Endothelial cell of umbilical vein (primary cell): ENCODE measurements at regions not wholly inside any gene's neighbourhood (a gene's known extent, or its start where the extent isn't known, plus 50 kb on each side); places are given as distances from the start of the nearest gene placed in this dataset.

Source experiments
- BruUV-seq: library from RNA; stranded (reverse); fragments of 400-500 nt; replicated peaks from 2 replicates; lab custom pipeline; 2021; lab: Mats Ljungman, UMichigan
- CTCF ChIA-PET: fragments of 300-600, 350-600 bp; sonication (Branson Sonifier 250); formaldehyde crosslinking; loops from one replicate; lab custom pipeline; 2021; ENCODE audit warnings: antibody characterized with exemption, inconsistent platforms; lab: Charles Lee
- POLR2A ChIA-PET: fragments of 300-600, 350-600 bp; sonication (Branson Sonifier 250); formaldehyde crosslinking; loops from one replicate; lab custom pipeline; 2021; ENCODE audit warnings: antibody characterized with exemption, inconsistent platforms; lab: Charles Lee
- DNase-seq: peaks from one replicate; pipeline ENCODE4 v3.0.0-alpha.2; 2011; ENCODE audit warnings: low read depth, low spot score
- FAIRE-seq: peaks from 2 replicates; lab custom pipeline; 2011; peaks lifted over from hg19 to GRCh38; lab: Jason Lieb, UNC
- H2AFZ ChIP-seq: 2 replicates; pipeline ENCODE4 v1.6.0; 2012; ENCODE audit warnings: low read depth, low read length, control low read depth, inconsistent platforms
- H3K27ac ChIP-seq: 2 replicates; pipeline ENCODE4 v1.5.1; 2011; ENCODE audit warnings: low read depth, mild to moderate bottlenecking, control low read depth, low read length, moderate library complexity; ENCODE audit not compliant: insufficient read depth
- H3K27me3 ChIP-seq, 2 experiments: 2 replicates each; pipeline versions ENCODE4 v1.6.0 to v1.6.1; 2011; ENCODE audit warnings: low read length in 2 of 2, mixed read lengths in 1 of 2; ENCODE audit not compliant: control insufficient read depth in 2 of 2, insufficient read depth in 2 of 2
- H3K36me3 ChIP-seq, 2 experiments: 2 replicates in 1 of 2; 3 replicates in 1 of 2; pipeline ENCODE4 v1.5.1; 2011; ENCODE audit warnings: low read length in 2 of 2, mild to moderate bottlenecking in 1 of 2, moderate library complexity in 1 of 2; ENCODE audit not compliant: control insufficient read depth in 2 of 2, insufficient read depth in 2 of 2; ENCODE audit errors: extremely low read depth in 1 of 2
- H3K4me1 ChIP-seq: 3 replicates; pipeline ENCODE4 v1.5.1; 2011; ENCODE audit warnings: mild to moderate bottlenecking, low read length; ENCODE audit not compliant: control insufficient read depth, insufficient read depth; ENCODE audit errors: extremely low read depth
- H3K4me2 ChIP-seq: 2 replicates; pipeline ENCODE4 v1.6.1; 2011; ENCODE audit warnings: low read length, control low read depth, mixed read lengths; ENCODE audit not compliant: insufficient read depth
- H3K4me3 ChIP-seq, 3 experiments: fragments of 200-600 bp in 1 of 3; sonication (generic), shearing (Covaris generic) in 1 of 3; replicated peaks in 1 of 3; 2 replicates each; pipeline ENCODE4 v1.5.1; 2011 to 2016; ENCODE audit warnings: control low read depth in 3 of 3, low read length in 3 of 3, mild to moderate bottlenecking in 2 of 3, inconsistent platforms in 1 of 3, low read depth in 1 of 3, moderate library complexity in 1 of 3; ENCODE audit not compliant: insufficient read depth in 1 of 3
- H3K79me2 ChIP-seq: 2 replicates; pipeline ENCODE4 v1.6.0; 2012; ENCODE audit warnings: low read length, inconsistent platforms; ENCODE audit not compliant: control insufficient read depth, insufficient read depth
- H3K9ac ChIP-seq: replicated peaks from 2 replicates; pipeline ENCODE3; 2011; ENCODE audit warnings: low read length, control low read depth; ENCODE audit not compliant: insufficient read depth; ENCODE audit errors: extremely low read depth
- H3K9me1 ChIP-seq: replicated peaks from 3 replicates; pipeline ENCODE4 v1.6.0; 2011; ENCODE audit warnings: mild to moderate bottlenecking, low read length; ENCODE audit not compliant: control insufficient read depth, insufficient read depth; ENCODE audit errors: extremely low read depth
- H3K9me3 ChIP-seq: replicated peaks from 2 replicates; pipeline ENCODE4 v1.5.1; 2012; ENCODE audit warnings: low read length, inconsistent platforms; ENCODE audit not compliant: control insufficient read depth, insufficient read depth
- H4K20me1 ChIP-seq: replicated peaks from 2 replicates; pipeline ENCODE3; 2011; ENCODE audit warnings: mild to moderate bottlenecking, low read length; ENCODE audit not compliant: control insufficient read depth, insufficient read depth; ENCODE audit errors: extremely low read depth
- CTCF ChIP-seq, 2 donors: IDR thresholded peaks; 1 replicate in 1 of 2; 2 replicates in 1 of 2; pipeline ENCODE4 v1.5.1; 2011; ENCODE audit warnings: low read length in 2 of 2, mild to moderate bottlenecking in 2 of 2, moderate library complexity in 2 of 2, control low read depth in 1 of 2, inconsistent platforms in 1 of 2, low read depth in 1 of 2; ENCODE audit not compliant: insufficient read depth in 1 of 2; ENCODE audit errors: extremely low read depth in 1 of 2
- EZH2 ChIP-seq: IDR thresholded peaks from 2 replicates; pipeline ENCODE4 v1.6.1; 2012; ENCODE audit warnings: borderline replicate concordance, low read depth, mild to moderate bottlenecking, moderate library complexity, low read length, inconsistent platforms; ENCODE audit not compliant: severe bottlenecking
- FOS ChIP-seq: IDR thresholded peaks from 2 replicates; pipeline ENCODE4 v1.6.1; 2011; ENCODE audit warnings: mild to moderate bottlenecking, low read length, moderate library complexity, borderline replicate concordance; ENCODE audit not compliant: insufficient read depth
- GATA2 ChIP-seq: IDR thresholded peaks from 2 replicates; pipeline ENCODE4 v1.7.0; 2011; ENCODE audit warnings: low read depth, mild to moderate bottlenecking, moderate library complexity, mixed read lengths, low read length; ENCODE audit not compliant: insufficient read length, insufficient read depth
- JUN ChIP-seq: IDR thresholded peaks from 2 replicates; pipeline ENCODE4 v1.6.1; 2011; ENCODE audit warnings: borderline replicate concordance, low read depth; ENCODE audit not compliant: insufficient read length, insufficient read depth
- MAX ChIP-seq: IDR thresholded peaks from 2 replicates; pipeline ENCODE4 v1.6.1; 2011; ENCODE audit not compliant: insufficient read depth, insufficient read length
- MYC ChIP-seq: IDR thresholded peaks from one replicate; pipeline ENCODE4 v1.6.1; 2011; ENCODE audit warnings: mild to moderate bottlenecking, low read depth, low read length
- POLR2A ChIP-seq: IDR thresholded peaks from 2 replicates; pipeline ENCODE4 v1.6.1; 2012; ENCODE audit warnings: low read depth, mild to moderate bottlenecking, control low read depth, low read length
- POLR2AphosphoS5 ChIP-seq: IDR thresholded peaks from 2 replicates; pipeline ENCODE4 v1.6.1; 2012; ENCODE audit warnings: low read depth, mild to moderate bottlenecking, control low read depth, low read length, moderate library complexity; ENCODE audit not compliant: insufficient read depth
- dilution Hi-C: fragments of 300-500 bp; cut with MboI; formaldehyde crosslinking; loops from one replicate; pipeline ENCODE4 v1.15.0; 2019; ENCODE audit warnings: low sequenced_read_pairs; ENCODE audit not compliant: extremely low pct_ligation_motif_present
- intact Hi-C: fragments of 100-400 bp; cut with micrococcal nuclease; formaldehyde crosslinking; loops from one replicate; pipeline ENCODE4 v1.10.0; 2022

- FAIRE-seq: no peak
- dilution Hi-C loops: no loop called here
Measured at GRCh38 chr10:25678220-25678619, 255.8 kb upstream of the MYO3A start.

More at GRCh38 chr10:25678220-25678619, 255.8 kb upstream of the MYO3A start:
- CTCF ChIA-PET: no interaction called here
- Histone ChIP-seq H3K36me3 (no peaks in the 10 kb centered on the region), H3K4me2 (no peak overlapping the region), H3K27ac (no peak overlapping the region), H3K9me3 (no peaks in the 10 kb centered on the region), H3K79me2 (no peaks in the 10 kb centered on the region), H3K4me1 (no peaks in the 10 kb centered on the region), H2AFZ (no peak overlapping the region), H4K20me1 (no peaks in the 10 kb centered on the region), H3K4me3 (no peak overlapping the region), H3K27me3 (no peaks in the 10 kb centered on the region), H3K9me1 (no peaks in the 10 kb centered on the region), H3K9ac (no peak overlapping the region)
- DNase-seq: no peak
- intact Hi-C loops: no loop called here
- POLR2A ChIA-PET: no interaction called here
- TF ChIP-seq POLR2A (no peak), GATA2 (no peak), MYC (no peak), EZH2 (no peak), FOS (no peak), MAX (no peak), CTCF (IDR thresholded peaks at IDR 0.05; ENCODE audit: extremely low read depth in 1 of 2, insufficient read depth in 1 of 2, low read depth in 1 of 2, low read length in 2 of 2) (no peak), POLR2AphosphoS5 (no peak), JUN (no peak)
- no TSS peak for BruUV-seq
